ENCODE measurements at regions not wholly inside any gene's neighbourhood (a gene's known extent, or its start where the extent isn't known, plus 50 kb on each side); places are given as distances from the start of the nearest gene placed in this dataset.

DNA sequence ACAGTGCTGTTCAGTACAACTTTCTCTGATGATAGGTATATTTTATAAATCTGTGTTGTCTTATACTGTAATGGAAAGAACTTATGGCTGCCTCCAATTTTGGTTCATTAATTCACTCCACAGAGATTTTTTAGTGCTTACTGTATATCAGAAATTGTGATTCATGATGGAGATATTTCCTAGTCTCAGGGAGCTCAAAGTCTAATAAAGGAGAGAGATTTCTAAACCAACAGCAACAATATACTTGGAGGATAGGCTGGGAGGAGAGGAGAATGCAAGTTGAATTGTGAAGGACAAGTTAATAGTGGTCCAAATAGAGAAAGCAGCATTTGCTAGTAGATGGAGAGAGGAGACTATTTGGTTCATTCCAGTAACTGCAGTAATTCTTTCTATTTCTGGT lies 63.5 kb downstream of the TANC2 start:
- TF ChIP-seq CTCF (IDR thresholded peaks at IDR 0.05; ENCODE audit: unreplicated experiment), result no peak
- H3K9me3 Mint-ChIP-seq (ENCODE audit: low read depth), result peaks cover 7% of the 10 kb centered on the region
- no peaks in the 10 kb centered on the region for H3K4me1 Mint-ChIP-seq (ENCODE audit: low read depth)
- no peak for DNase-seq (ENCODE audit: low spot score, unreplicated experiment)
- no peak overlapping the region for H3K4me3 Mint-ChIP-seq (ENCODE audit: low read depth)
- no peak overlapping the region for H3K27ac Mint-ChIP-seq
- H3K27me3 Mint-ChIP-seq, result no peaks in the 10 kb centered on the region
- H3K36me3 Mint-ChIP-seq (ENCODE audit: insufficient read depth), result no peaks in the 10 kb centered on the region

DNA sequence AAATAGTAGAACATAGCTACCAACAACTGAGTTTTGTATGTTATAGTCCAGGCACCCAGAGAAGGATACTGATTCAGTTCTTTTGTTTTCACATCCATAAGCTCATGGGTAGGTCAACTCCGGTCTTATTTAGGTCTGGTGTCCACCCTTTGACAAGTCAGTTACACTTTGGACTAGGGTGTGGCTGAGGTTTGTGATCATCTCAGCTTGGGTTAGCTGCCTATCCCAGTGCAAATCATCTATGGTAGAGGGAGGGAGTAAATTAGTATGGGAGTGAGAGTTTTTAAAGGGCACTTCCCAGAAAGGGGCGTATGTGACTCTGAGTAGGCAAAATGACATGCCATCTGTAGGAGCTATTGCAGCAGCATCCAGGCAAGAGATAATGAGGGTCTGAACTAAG lies 66.1 kb downstream of the TANC2 start:
- no peaks in the 10 kb centered on the region for H3K27me3 Mint-ChIP-seq
- no peak overlapping the region for H3K4me3 Mint-ChIP-seq (ENCODE audit: low read depth)
- H3K27ac Mint-ChIP-seq, result no peak overlapping the region
- no peak for DNase-seq (ENCODE audit: low spot score, unreplicated experiment)
- TF ChIP-seq CTCF (IDR thresholded peaks at IDR 0.05; ENCODE audit: unreplicated experiment), result no peak
- H3K36me3 Mint-ChIP-seq (ENCODE audit: insufficient read depth), result no peaks in the 10 kb centered on the region
- peaks cover 7% of the 10 kb centered on the region for H3K9me3 Mint-ChIP-seq (ENCODE audit: low read depth)
- no peaks in the 10 kb centered on the region for H3K4me1 Mint-ChIP-seq (ENCODE audit: low read depth)

DNA sequence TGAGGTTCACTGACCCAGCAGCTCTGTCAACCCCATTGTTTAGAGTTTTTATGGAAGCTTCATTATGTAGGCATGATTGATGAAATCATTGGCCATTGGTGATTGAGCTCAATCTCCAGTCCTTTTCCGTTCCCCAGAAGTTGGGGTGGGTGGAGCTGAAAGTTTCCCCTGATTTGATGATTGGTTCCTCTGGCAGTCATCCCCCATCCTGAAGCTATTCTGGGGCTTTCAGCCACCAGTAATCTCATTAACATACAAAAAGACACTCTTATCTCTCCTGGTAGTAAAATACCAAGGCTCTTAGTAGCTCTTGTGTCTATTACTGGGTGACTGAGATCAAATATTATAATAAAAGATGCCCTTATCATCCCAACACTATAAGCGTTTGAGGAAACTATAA lies 67.1 kb downstream of the TANC2 start:
- no peak for TF ChIP-seq CTCF (IDR thresholded peaks at IDR 0.05; ENCODE audit: unreplicated experiment)
- Mint-ChIP-seq H3K36me3 (ENCODE audit: insufficient read depth) (no peaks in the 10 kb centered on the region), H3K4me1 (ENCODE audit: low read depth) (no peaks in the 10 kb centered on the region), H3K4me3 (ENCODE audit: low read depth) (no peak overlapping the region), H3K27ac (no peak overlapping the region), H3K27me3 (no peaks in the 10 kb centered on the region), H3K9me3 (ENCODE audit: low read depth) (peaks cover 7% of the 10 kb centered on the region)
- DNase-seq (ENCODE audit: low spot score, unreplicated experiment), result no peak

DNA sequence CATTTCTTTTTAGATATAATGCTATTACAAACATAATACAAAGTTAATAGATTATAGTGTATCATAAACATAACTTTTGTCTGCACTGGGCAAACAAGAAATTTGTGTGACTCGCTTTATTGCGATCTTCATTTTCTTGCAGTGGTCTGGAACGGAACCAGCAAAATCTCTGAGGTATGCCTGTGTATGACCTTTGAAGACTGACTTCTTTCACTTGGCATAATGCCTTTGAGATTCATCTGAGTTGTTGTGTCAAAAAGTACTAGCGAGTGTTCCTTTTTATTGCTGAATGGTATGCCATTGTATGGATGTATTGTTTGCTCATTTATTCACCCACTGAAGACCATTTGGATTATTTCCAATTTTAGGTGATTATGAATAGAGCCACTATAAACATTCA lies 69.2 kb downstream of the TANC2 start:
- no peak for TF ChIP-seq CTCF (IDR thresholded peaks at IDR 0.05; ENCODE audit: unreplicated experiment)
- Mint-ChIP-seq H3K9me3 (ENCODE audit: low read depth) (peaks cover 7% of the 10 kb centered on the region), H3K4me3 (ENCODE audit: low read depth) (no peak overlapping the region), H3K27ac (no peak overlapping the region), H3K27me3 (no peaks in the 10 kb centered on the region), H3K4me1 (ENCODE audit: low read depth) (peaks cover 9% of the 10 kb centered on the region), H3K36me3 (ENCODE audit: insufficient read depth) (no peaks in the 10 kb centered on the region)
- DNase-seq (ENCODE audit: low spot score, unreplicated experiment), result no peak

- TF ChIP-seq CTCF (IDR thresholded peaks at IDR 0.05; ENCODE audit: unreplicated experiment), result no peak
- Mint-ChIP-seq H3K4me1 (ENCODE audit: low read depth) (peaks cover 12% of the 10 kb centered on the region), H3K4me3 (ENCODE audit: low read depth) (no peak overlapping the region), H3K27me3 (no peaks in the 10 kb centered on the region), H3K36me3 (ENCODE audit: insufficient read depth) (no peaks in the 10 kb centered on the region), H3K9me3 (ENCODE audit: low read depth) (peaks cover 7% of the 10 kb centered on the region), H3K27ac (no peak overlapping the region)
- no peak for DNase-seq (ENCODE audit: low spot score, unreplicated experiment)
Observed at GRCh38 chr17:63035695-63036094, 69.7 kb downstream of the TANC2 start.
